H1 (cell line): ENCODE measurements at regions not wholly inside any gene's neighbourhood (a gene's known extent, or its start where the extent isn't known, plus 50 kb on each side); places are given as distances from the start of the nearest gene placed in this dataset.

Source experiments
- ASH2L ChIP-seq: fragments of 200-600, 300-600 bp; sonication (generic); IDR thresholded peaks from one replicate; pipeline ENCODE4 v1.7.1; 2017; ENCODE audit warnings: low read length
- CBX5 ChIP-seq: fragments of 300-800, 300-1000 bp; sonication (generic); IDR thresholded peaks from 2 replicates; pipeline ENCODE4 v1.7.1; 2016; ENCODE audit warnings: antibody characterized with exemption, low read length, low read depth
- EP300 ChIP-seq, 2 experiments: IDR thresholded peaks; 1 replicate in 1 of 2; 2 replicates in 1 of 2; pipeline ENCODE4 v1.6.1; 2011 to 2012; ENCODE audit warnings: low read depth in 2 of 2, low read length in 2 of 2, mild to moderate bottlenecking in 2 of 2, borderline replicate concordance in 1 of 2, inconsistent platforms in 1 of 2, moderate library complexity in 1 of 2
- EZH2 ChIP-seq: fragments of 200-600 bp; sonication (generic); IDR thresholded peaks from 2 replicates; pipeline ENCODE4 v1.7.1; 2012; ENCODE audit warnings: low read depth, mild to moderate bottlenecking, moderate library complexity, low read length, inconsistent platforms; ENCODE audit not compliant: severe bottlenecking
- JUN ChIP-seq: IDR thresholded peaks from 2 replicates; pipeline ENCODE4 v1.6.1; 2011; ENCODE audit warnings: low read depth, mild to moderate bottlenecking, improper control_type of control experiment, low read length
- KDM1A ChIP-seq: fragments of 200-600, 300-600 bp; sonication (generic); IDR thresholded peaks from 2 replicates; pipeline ENCODE4 v1.7.1; 2016; ENCODE audit warnings: mild to moderate bottlenecking, low read length, borderline replicate concordance
- KDM5A ChIP-seq: fragments of 200-600 bp; IDR thresholded peaks from 2 replicates; pipeline ENCODE4 v1.7.1; 2012; ENCODE audit warnings: mild to moderate bottlenecking, low read length, inconsistent platforms, mixed read lengths
- POLR2A ChIP-seq, 2 experiments: IDR thresholded peaks; 1 replicate in 1 of 2; 2 replicates in 1 of 2; pipeline ENCODE4 v1.6.1; 2011; ENCODE audit warnings: low read depth in 2 of 2, low read length in 2 of 2, mild to moderate bottlenecking in 2 of 2; ENCODE audit errors: control extremely low read depth in 1 of 2
- RBBP5 ChIP-seq: IDR thresholded peaks from 2 replicates; pipeline ENCODE4 v1.7.1; 2012; ENCODE audit warnings: low read depth, mild to moderate bottlenecking, inconsistent platforms, low read length, moderate library complexity, borderline replicate concordance
- RFX5 ChIP-seq: IDR thresholded peaks from 2 replicates; pipeline ENCODE4 v1.6.1; 2011; ENCODE audit warnings: low read depth, low read length, improper control_type of control experiment, borderline replicate concordance
- TAF1 ChIP-seq: IDR thresholded peaks from 2 replicates; pipeline ENCODE4 v1.6.1; 2011; ENCODE audit warnings: mild to moderate bottlenecking, low read depth, low read length
- TCF12 ChIP-seq: IDR thresholded peaks from 2 replicates; pipeline ENCODE4 v1.6.1; 2011; ENCODE audit warnings: low read depth, mild to moderate bottlenecking, low read length
- TF ChIP-seq, protein P1 (sequence below): IDR thresholded peaks from 2 replicates; pipeline ENCODE4 v1.6.1; 2012; ENCODE audit warnings: low read length, inconsistent platforms
- TF ChIP-seq, protein P2 (sequence below), 3 experiments: IDR thresholded peaks; 1 replicate in 2 of 3; 2 replicates in 1 of 3; pipeline versions ENCODE4 v1.5.1 to v1.6.1; 2011; ENCODE audit warnings: low read length in 3 of 3, mild to moderate bottlenecking in 3 of 3, inconsistent platforms in 2 of 3, low read depth in 1 of 3, moderate library complexity in 1 of 3; ENCODE audit not compliant: insufficient read depth in 1 of 3; ENCODE audit errors: control extremely low read depth in 1 of 3

- TF ChIP-seq, protein P1, sequence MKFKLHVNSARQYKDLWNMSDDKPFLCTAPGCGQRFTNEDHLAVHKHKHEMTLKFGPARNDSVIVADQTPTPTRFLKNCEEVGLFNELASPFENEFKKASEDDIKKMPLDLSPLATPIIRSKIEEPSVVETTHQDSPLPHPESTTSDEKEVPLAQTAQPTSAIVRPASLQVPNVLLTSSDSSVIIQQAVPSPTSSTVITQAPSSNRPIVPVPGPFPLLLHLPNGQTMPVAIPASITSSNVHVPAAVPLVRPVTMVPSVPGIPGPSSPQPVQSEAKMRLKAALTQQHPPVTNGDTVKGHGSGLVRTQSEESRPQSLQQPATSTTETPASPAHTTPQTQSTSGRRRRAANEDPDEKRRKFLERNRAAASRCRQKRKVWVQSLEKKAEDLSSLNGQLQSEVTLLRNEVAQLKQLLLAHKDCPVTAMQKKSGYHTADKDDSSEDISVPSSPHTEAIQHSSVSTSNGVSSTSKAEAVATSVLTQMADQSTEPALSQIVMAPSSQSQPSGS = no peak
- TF ChIP-seq, protein P2, sequence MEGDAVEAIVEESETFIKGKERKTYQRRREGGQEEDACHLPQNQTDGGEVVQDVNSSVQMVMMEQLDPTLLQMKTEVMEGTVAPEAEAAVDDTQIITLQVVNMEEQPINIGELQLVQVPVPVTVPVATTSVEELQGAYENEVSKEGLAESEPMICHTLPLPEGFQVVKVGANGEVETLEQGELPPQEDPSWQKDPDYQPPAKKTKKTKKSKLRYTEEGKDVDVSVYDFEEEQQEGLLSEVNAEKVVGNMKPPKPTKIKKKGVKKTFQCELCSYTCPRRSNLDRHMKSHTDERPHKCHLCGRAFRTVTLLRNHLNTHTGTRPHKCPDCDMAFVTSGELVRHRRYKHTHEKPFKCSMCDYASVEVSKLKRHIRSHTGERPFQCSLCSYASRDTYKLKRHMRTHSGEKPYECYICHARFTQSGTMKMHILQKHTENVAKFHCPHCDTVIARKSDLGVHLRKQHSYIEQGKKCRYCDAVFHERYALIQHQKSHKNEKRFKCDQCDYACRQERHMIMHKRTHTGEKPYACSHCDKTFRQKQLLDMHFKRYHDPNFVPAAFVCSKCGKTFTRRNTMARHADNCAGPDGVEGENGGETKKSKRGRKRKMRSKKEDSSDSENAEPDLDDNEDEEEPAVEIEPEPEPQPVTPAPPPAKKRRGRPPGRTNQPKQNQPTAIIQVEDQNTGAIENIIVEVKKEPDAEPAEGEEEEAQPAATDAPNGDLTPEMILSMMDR (IDR thresholded peaks at IDR 0.05; ENCODE audit: control extremely low read depth in 1 of 3, insufficient read depth in 1 of 3, low read depth in 1 of 3, low read length in 3 of 3) = no peak
- TF ChIP-seq TCF12 = no peak
- TF ChIP-seq EZH2 = no peak
- no peak for TF ChIP-seq POLR2A (IDR thresholded peaks at IDR 0.05; ENCODE audit: control extremely low read depth in 1 of 2, low read depth in 2 of 2, low read length in 2 of 2)
- no peak for TF ChIP-seq EP300 (IDR thresholded peaks at IDR 0.05; ENCODE audit: borderline replicate concordance in 1 of 2, low read depth in 2 of 2, low read length in 2 of 2)
- TF ChIP-seq ASH2L = no peak
- no peak for TF ChIP-seq KDM5A
- TF ChIP-seq CBX5 = no peak
- no peak for TF ChIP-seq RFX5
- no peak for TF ChIP-seq TAF1
- no peak for TF ChIP-seq KDM1A
- no peak for TF ChIP-seq RBBP5
- no peak for TF ChIP-seq JUN
These were observed 136.9 kb downstream of the BARHL2 start for GRCh38 chr1:90580176-90580575.
